Uterus (tissue), 2 donors: ENCODE measurements at regions not wholly inside any gene's neighbourhood (a gene's known extent, or its start where the extent isn't known, plus 50 kb on each side); places are given as distances from the start of the nearest gene placed in this dataset.

ENCODE experiments used
- CTCF ChIP-seq, 4 experiments: fragments of 200-600 bp in 2 of 4; fragments of 450-650 bp in 2 of 4; sonication (generic) in 2 of 4; IDR thresholded peaks; one replicate each; pipeline ENCODE4 v1.5.1; 2016 to 2019; ENCODE audit warnings: antibody characterized with exemption in 4 of 4, mild to moderate bottlenecking in 2 of 4, moderate library complexity in 1 of 4
- POLR2A ChIP-seq, 2 donors: fragments of 450-650 bp; IDR thresholded peaks; one replicate each; pipeline ENCODE4 v1.6.1; 2016; ENCODE audit warnings: antibody characterized with exemption in 2 of 2, mild to moderate bottlenecking in 1 of 2, moderate library complexity in 1 of 2

GRCh38 chr4:18937080-18937479 is 915.5 kb upstream of the LCORL start:
- no peak for TF ChIP-seq CTCF (IDR thresholded peaks at IDR 0.05)
- TF ChIP-seq POLR2A (IDR thresholded peaks at IDR 0.05) = no peak
